Neural cell (in vitro differentiated cells): ENCODE measurements at regions not wholly inside any gene's neighbourhood (a gene's known extent, or its start where the extent isn't known, plus 50 kb on each side); places are given as distances from the start of the nearest gene placed in this dataset.

Source experiments
- H2AFZ ChIP-seq: fragments of 200-600, 300-800 bp; sonication (generic), shearing (Covaris generic); 2 replicates; pipeline ENCODE4 v1.6.0; 2014; ENCODE audit warnings: low read depth, mild to moderate bottlenecking, antibody characterized with exemption, low read length, moderate library complexity
- H3F3A ChIP-seq: fragments of 200-600 bp; shearing (Covaris generic); 2 replicates; pipeline ENCODE4 v1.6.1; 2016; ENCODE audit warnings: mild to moderate bottlenecking, moderate library complexity, mixed read lengths, antibody characterized with exemption, low read length; ENCODE audit not compliant: insufficient read depth, poor library complexity, severe bottlenecking
- H3K27ac ChIP-seq: fragments of 200-600, 300-800 bp; sonication (generic), shearing (Covaris generic); 2 replicates; pipeline ENCODE4 v1.5.1; 2014; ENCODE audit warnings: mild to moderate bottlenecking, low read length, moderate library complexity
- H3K27me3 ChIP-seq: fragments of 300-800, 200-600 bp; sonication (generic), shearing (Covaris generic); 2 replicates; pipeline ENCODE4 v1.6.0; 2014; ENCODE audit warnings: mild to moderate bottlenecking, low read depth, low read length, moderate library complexity; ENCODE audit not compliant: insufficient read depth
- H3K36me3 ChIP-seq: fragments of 300-800, 200-600 bp; sonication (generic), shearing (Covaris generic); 2 replicates; pipeline ENCODE4 v1.5.1; 2014; ENCODE audit warnings: mild to moderate bottlenecking, antibody characterized with exemption, low read length, moderate library complexity; ENCODE audit not compliant: insufficient read depth
- H3K4me2 ChIP-seq: fragments of 300-800, 200-600 bp; sonication (generic), shearing (Covaris generic); 2 replicates; pipeline ENCODE4 v1.6.0; 2014; ENCODE audit warnings: mild to moderate bottlenecking, low read length
- H3K4me3 ChIP-seq: fragments of 300-800, 200-600 bp; sonication (generic), shearing (Covaris generic); 2 replicates; pipeline ENCODE4 v1.5.1; 2014; ENCODE audit warnings: mild to moderate bottlenecking, low read length, moderate library complexity
- H3K79me2 ChIP-seq: fragments of 200-600 bp; shearing (Covaris generic); replicated peaks from 2 replicates; pipeline ENCODE4 v1.6.0; 2014; ENCODE audit warnings: mild to moderate bottlenecking, low read length, moderate library complexity; ENCODE audit not compliant: insufficient read depth
- H3K9ac ChIP-seq: fragments of 300-800, 200-600 bp; sonication (generic), shearing (Covaris generic); 2 replicates; pipeline ENCODE4 v1.6.1; 2016; ENCODE audit warnings: mild to moderate bottlenecking, low read length, mixed read lengths
- H3K9me2 ChIP-seq: fragments of 200-600 bp; shearing (Covaris generic); 2 replicates; pipeline ENCODE4 v1.6.1; 2016; ENCODE audit warnings: mild to moderate bottlenecking, low read length, mixed read lengths; ENCODE audit not compliant: insufficient read depth
- H3K9me3 ChIP-seq: fragments of 200-600, 300-800 bp; sonication (generic), shearing (Covaris generic); 2 replicates; pipeline ENCODE4 v1.6.1; 2016; ENCODE audit warnings: mild to moderate bottlenecking, mixed run types, low read length, moderate library complexity, mixed read lengths
- H4K20me1 ChIP-seq: fragments of 200-600 bp; shearing (Covaris generic); 2 replicates; pipeline ENCODE4 v1.6.1; 2016; ENCODE audit warnings: mild to moderate bottlenecking, mixed run types; ENCODE audit not compliant: insufficient read depth
- EP300 ChIP-seq: fragments of 450-650 bp; conservative IDR thresholded peaks from 2 replicates; pipeline ENCODE4 v1.6.1; 2014; ENCODE audit warnings: antibody characterized with exemption, mild to moderate bottlenecking, moderate library complexity; ENCODE audit not compliant: poor library complexity, severe bottlenecking
- EZH2 ChIP-seq: fragments of 200-600, 300-800 bp; shearing (Covaris generic), sonication (generic); IDR thresholded peaks from 2 replicates; pipeline ENCODE4 v1.6.1; 2014; ENCODE audit warnings: antibody characterized with exemption, low read length, borderline replicate concordance, mild to moderate bottlenecking; ENCODE audit not compliant: insufficient read depth, poor library complexity, severe bottlenecking
- MXI1 ChIP-seq: fragments of 450-650 bp; conservative IDR thresholded peaks from 2 replicates; pipeline ENCODE4 v1.6.1; 2014; ENCODE audit warnings: antibody characterized with exemption, mild to moderate bottlenecking; ENCODE audit not compliant: poor library complexity, severe bottlenecking
- POLR2AphosphoS5 ChIP-seq: IDR thresholded peaks from 2 replicates; pipeline ENCODE4 v1.6.1; 2012
- RAD21 ChIP-seq: fragments of 450-650 bp; conservative IDR thresholded peaks from 2 replicates; pipeline ENCODE4 v1.6.1; 2014; ENCODE audit warnings: antibody characterized with exemption, mild to moderate bottlenecking, moderate library complexity
- SMC3 ChIP-seq: fragments of 450-650 bp; conservative IDR thresholded peaks from 2 replicates; pipeline ENCODE4 v1.6.1; 2014; ENCODE audit warnings: antibody characterized with exemption, mild to moderate bottlenecking, moderate library complexity; ENCODE audit not compliant: poor library complexity
- TAF1 ChIP-seq: IDR thresholded peaks from 2 replicates; pipeline ENCODE4 v1.6.1; 2012; ENCODE audit warnings: low read depth
- TF ChIP-seq, protein P1 (sequence below): IDR thresholded peaks from 2 replicates; pipeline ENCODE4 v1.6.1; 2012; ENCODE audit warnings: borderline replicate concordance
- TF ChIP-seq, protein P2 (sequence below): fragments of 450-650 bp; IDR thresholded peaks from 2 replicates; pipeline ENCODE4 v1.5.1; 2014; ENCODE audit warnings: antibody characterized with exemption, mild to moderate bottlenecking, moderate library complexity; ENCODE audit not compliant: poor library complexity, severe bottlenecking

DNA sequence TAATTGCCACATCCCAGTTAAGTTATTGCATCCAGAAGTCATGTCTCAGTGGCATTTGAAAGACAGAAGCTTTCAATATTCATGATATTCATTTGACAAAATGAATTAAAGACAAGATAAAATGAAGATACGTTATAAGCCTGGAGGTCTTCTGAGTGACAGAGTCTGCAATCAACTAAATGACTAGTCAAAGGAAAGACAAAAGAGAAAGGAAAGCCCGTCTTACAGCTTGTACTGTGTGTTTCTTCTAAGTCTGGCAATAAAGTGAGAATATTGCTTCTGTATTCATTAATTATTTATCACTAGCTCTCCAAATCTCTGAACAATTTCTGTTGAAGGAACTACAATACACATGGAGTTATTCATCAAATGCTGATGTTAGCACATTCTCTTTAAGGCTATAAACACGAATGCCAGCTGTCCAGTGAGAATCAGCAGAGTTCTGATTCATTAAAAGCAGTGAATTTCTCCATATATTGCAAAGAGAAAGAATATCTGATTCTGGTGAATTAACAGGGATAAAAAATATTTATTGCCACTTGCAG lies 70.7 kb downstream of the ATXN7L3B start:
- Histone ChIP-seq H3K27ac (no peak overlapping the region), H3K79me2 (no peaks in the 10 kb centered on the region), H3F3A (peaks cover 2% of the 10 kb centered on the region), H3K9me3 (no peaks in the 10 kb centered on the region), H4K20me1 (no peaks in the 10 kb centered on the region), H3K9me2 (no peaks in the 10 kb centered on the region), H3K4me3 (peak overlapping the region; percentile 10), H3K36me3 (no peaks in the 10 kb centered on the region), H3K4me2 (no peak overlapping the region), H3K9ac (no peak overlapping the region), H3K27me3 (no peaks in the 10 kb centered on the region), H2AFZ (peak overlapping the region; percentile 9)
- TF ChIP-seq, protein P1, sequence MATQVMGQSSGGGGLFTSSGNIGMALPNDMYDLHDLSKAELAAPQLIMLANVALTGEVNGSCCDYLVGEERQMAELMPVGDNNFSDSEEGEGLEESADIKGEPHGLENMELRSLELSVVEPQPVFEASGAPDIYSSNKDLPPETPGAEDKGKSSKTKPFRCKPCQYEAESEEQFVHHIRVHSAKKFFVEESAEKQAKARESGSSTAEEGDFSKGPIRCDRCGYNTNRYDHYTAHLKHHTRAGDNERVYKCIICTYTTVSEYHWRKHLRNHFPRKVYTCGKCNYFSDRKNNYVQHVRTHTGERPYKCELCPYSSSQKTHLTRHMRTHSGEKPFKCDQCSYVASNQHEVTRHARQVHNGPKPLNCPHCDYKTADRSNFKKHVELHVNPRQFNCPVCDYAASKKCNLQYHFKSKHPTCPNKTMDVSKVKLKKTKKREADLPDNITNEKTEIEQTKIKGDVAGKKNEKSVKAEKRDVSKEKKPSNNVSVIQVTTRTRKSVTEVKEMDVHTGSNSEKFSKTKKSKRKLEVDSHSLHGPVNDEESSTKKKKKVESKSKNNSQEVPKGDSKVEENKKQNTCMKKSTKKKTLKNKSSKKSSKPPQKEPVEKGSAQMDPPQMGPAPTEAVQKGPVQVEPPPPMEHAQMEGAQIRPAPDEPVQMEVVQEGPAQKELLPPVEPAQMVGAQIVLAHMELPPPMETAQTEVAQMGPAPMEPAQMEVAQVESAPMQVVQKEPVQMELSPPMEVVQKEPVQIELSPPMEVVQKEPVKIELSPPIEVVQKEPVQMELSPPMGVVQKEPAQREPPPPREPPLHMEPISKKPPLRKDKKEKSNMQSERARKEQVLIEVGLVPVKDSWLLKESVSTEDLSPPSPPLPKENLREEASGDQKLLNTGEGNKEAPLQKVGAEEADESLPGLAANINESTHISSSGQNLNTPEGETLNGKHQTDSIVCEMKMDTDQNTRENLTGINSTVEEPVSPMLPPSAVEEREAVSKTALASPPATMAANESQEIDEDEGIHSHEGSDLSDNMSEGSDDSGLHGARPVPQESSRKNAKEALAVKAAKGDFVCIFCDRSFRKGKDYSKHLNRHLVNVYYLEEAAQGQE = no peak

DNA sequence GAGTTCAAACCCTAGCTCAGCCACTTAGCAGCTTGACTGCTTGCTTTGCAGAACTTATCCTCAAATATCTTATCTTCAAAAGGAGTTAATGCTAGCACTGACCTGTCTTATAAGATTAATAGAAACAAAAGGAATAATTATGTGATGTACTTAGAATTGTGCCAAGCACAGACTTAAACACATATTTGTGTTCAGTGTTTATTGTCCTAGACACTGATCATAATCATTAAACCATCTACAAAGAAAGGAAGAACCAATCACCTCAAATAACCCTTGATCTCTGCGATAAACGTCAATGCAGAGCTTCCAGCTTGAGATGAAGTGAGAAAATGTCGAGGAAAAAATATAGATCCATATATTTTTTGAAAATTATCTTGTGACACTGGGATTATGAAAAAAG lies 73.1 kb downstream of the ATXN7L3B start:
- Histone ChIP-seq H3K4me2 (no peak overlapping the region), H3K9me3 (no peaks in the 10 kb centered on the region), H3K9ac (no peak overlapping the region), H3K27me3 (no peaks in the 10 kb centered on the region), H3K27ac (no peak overlapping the region), H3K4me3 (no peak overlapping the region), H4K20me1 (no peaks in the 10 kb centered on the region), H3K36me3 (no peaks in the 10 kb centered on the region), H3F3A (peaks cover 2% of the 10 kb centered on the region), H3K79me2 (no peaks in the 10 kb centered on the region), H3K9me2 (no peaks in the 10 kb centered on the region), H2AFZ (no peak overlapping the region)
- TF ChIP-seq EP300 = no peak
- no peak for TF ChIP-seq TAF1
- no peak for TF ChIP-seq SMC3
- no peak for TF ChIP-seq RAD21
- TF ChIP-seq MXI1 = no peak
- TF ChIP-seq, protein P2, sequence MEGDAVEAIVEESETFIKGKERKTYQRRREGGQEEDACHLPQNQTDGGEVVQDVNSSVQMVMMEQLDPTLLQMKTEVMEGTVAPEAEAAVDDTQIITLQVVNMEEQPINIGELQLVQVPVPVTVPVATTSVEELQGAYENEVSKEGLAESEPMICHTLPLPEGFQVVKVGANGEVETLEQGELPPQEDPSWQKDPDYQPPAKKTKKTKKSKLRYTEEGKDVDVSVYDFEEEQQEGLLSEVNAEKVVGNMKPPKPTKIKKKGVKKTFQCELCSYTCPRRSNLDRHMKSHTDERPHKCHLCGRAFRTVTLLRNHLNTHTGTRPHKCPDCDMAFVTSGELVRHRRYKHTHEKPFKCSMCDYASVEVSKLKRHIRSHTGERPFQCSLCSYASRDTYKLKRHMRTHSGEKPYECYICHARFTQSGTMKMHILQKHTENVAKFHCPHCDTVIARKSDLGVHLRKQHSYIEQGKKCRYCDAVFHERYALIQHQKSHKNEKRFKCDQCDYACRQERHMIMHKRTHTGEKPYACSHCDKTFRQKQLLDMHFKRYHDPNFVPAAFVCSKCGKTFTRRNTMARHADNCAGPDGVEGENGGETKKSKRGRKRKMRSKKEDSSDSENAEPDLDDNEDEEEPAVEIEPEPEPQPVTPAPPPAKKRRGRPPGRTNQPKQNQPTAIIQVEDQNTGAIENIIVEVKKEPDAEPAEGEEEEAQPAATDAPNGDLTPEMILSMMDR = no peak
- no peak for TF ChIP-seq EZH2
- TF ChIP-seq, protein P1 = no peak
- no peak for TF ChIP-seq POLR2AphosphoS5
